Stomach (tissue), 8 donors: ENCODE measurements at regions not wholly inside any gene's neighbourhood (a gene's known extent, or its start where the extent isn't known, plus 50 kb on each side); places are given as distances from the start of the nearest gene placed in this dataset.

ENCODE experiments used
- DNase-seq, 2 donors: peaks; one replicate each; pipeline versions ENCODE4 v3.0.0 to v3.0.0-alpha.2; 2013 to 2019
- H3K27ac ChIP-seq, 5 donors: fragments of 200-600 bp in 4 of 5; sonication (generic) in 4 of 5; one replicate each; pipeline ENCODE4 v1.5.1; 2013 to 2019; ENCODE audit warnings: mild to moderate bottlenecking in 1 of 5, moderate library complexity in 1 of 5
- H3K27me3 ChIP-seq, 3 donors: fragments of 200-600 bp; sonication (generic); one replicate each; pipeline ENCODE4 v1.5.1; 2017 to 2019; ENCODE audit warnings: mixed run types in 1 of 3
- H3K36me3 ChIP-seq, 4 donors: fragments of 200-600 bp; sonication (generic); 1 replicate in 3 of 4; 2 replicates in 1 of 4; pipeline ENCODE4 v1.5.1; 2016 to 2019
- H3K4me1 ChIP-seq, 4 donors: fragments of 200-600 bp; sonication (generic); one replicate each; pipeline ENCODE4 v1.5.1; 2016 to 2019
- H3K4me3 ChIP-seq, 4 donors: fragments of 200-600 bp; sonication (generic) in 3 of 4; one replicate each; pipeline ENCODE4 v1.5.1; 2016 to 2019; ENCODE audit warnings: mild to moderate bottlenecking in 1 of 4
- H3K9me3 ChIP-seq, 4 donors: fragments of 200-600 bp; sonication (generic); one replicate each; pipeline ENCODE4 v1.5.1; 2016 to 2019
- EP300 ChIP-seq: sonication (generic); formaldehyde crosslinking; IDR thresholded peaks from one replicate; pipeline ENCODE4 v1.6.1; 2017; ENCODE audit warnings: antibody characterized with exemption
- POLR2A ChIP-seq, 4 donors: fragments of 450-650 bp; IDR thresholded peaks; one replicate each; pipeline ENCODE4 v1.6.1; 2016; ENCODE audit warnings: antibody characterized with exemption in 4 of 4, control low read depth in 2 of 4, mild to moderate bottlenecking in 1 of 4, moderate library complexity in 1 of 4
- POLR2AphosphoS5 ChIP-seq, 3 donors: sonication (generic); formaldehyde crosslinking; IDR thresholded peaks; one replicate each; pipeline ENCODE4 v1.6.1; 2016; ENCODE audit warnings: antibody characterized with exemption in 3 of 3
- WGBS, 5 donors: extraction: QIAGEN DNeasy Blood & Tissue Kit in 3 of 5; methylation state at CpG; one replicate each; pipeline versions ENCODE4 v1.1.5 to v1.1.7; 2013 to 2018; 5-methylcytosine and 5-hydroxymethylcytosine counted together
- intact Hi-C: fragments of 100-400 bp; cut with DNase I; formaldehyde crosslinking; loops from one replicate; pipeline ENCODE4 v1.15.1; 2023; ENCODE audit warnings: low total_unique reads
- TF ChIP-seq, protein P1 (sequence below), 7 experiments: fragments of 450-650 bp in 4 of 7; fragments of 200-600 bp in 3 of 7; sonication (generic) in 3 of 7; IDR thresholded peaks; one replicate each; pipeline ENCODE4 v1.5.1; 2016 to 2019; ENCODE audit warnings: antibody characterized with exemption in 7 of 7, control low read depth in 2 of 7, mild to moderate bottlenecking in 1 of 7
- donor health status: healthy with polysubstance abuse.
- donor health status: Bipolar disorder and iron deficiency.
- donor health status: healthy.

DNA sequence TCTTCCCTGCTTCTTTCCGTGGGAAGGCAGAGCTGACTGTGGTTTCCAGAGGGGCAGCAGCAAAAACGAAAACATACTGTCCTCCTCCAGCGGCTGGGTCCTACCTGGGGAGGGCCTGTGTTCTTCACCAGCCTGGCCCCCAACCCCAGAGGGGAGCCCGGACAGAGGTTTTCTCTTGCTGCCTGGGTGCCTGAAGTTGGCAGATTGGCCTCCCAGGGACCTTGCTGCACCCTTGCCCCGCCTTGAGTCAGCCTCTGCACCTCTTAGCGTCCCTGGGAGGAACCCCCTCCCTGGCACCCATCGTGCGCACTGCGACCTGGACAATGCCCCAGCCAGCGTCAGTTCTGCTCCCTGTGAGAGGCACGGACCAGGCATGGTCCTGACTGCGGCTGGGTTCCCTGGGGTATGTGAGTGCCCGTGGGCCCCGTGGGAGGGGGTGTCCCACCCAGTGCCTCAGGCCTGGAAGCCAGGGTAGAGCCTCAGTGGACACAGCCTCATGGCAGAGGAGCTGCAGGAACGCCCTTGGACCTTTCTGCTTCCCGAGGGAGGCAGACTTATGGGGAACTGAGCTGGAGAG is 56.8 kb upstream of the PRR23E start:
- H3K4me1 ChIP-seq, result peaks cover 13 to 48% (median 39%) of the 10 kb centered on the region in 4 donors
- WGBS, 5 donors, result 36 to 86% (median 70%) methylated on average over 5 to 16 of the region's 16 CpGs
- peak overlapping the region in 1 of 4 donors; percentile 31 for H3K4me3 ChIP-seq
- H3K27me3 ChIP-seq, result peaks cover 0 to 59% (median 28%) of the 10 kb centered on the region in 3 donors
- intact Hi-C loops, result no loop called here
- no peak for DNase-seq
- TF ChIP-seq, protein P1, sequence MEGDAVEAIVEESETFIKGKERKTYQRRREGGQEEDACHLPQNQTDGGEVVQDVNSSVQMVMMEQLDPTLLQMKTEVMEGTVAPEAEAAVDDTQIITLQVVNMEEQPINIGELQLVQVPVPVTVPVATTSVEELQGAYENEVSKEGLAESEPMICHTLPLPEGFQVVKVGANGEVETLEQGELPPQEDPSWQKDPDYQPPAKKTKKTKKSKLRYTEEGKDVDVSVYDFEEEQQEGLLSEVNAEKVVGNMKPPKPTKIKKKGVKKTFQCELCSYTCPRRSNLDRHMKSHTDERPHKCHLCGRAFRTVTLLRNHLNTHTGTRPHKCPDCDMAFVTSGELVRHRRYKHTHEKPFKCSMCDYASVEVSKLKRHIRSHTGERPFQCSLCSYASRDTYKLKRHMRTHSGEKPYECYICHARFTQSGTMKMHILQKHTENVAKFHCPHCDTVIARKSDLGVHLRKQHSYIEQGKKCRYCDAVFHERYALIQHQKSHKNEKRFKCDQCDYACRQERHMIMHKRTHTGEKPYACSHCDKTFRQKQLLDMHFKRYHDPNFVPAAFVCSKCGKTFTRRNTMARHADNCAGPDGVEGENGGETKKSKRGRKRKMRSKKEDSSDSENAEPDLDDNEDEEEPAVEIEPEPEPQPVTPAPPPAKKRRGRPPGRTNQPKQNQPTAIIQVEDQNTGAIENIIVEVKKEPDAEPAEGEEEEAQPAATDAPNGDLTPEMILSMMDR (IDR thresholded peaks at IDR 0.05), result no peak
- TF ChIP-seq EP300 (no peak), POLR2AphosphoS5 (IDR thresholded peaks at IDR 0.05) (no peak), POLR2A (IDR thresholded peaks at IDR 0.05) (no peak)
- H3K36me3 ChIP-seq, result no peaks in the 10 kb centered on the region
- peak overlapping the region in 2 of 5 donors; percentile 3 to 49 for H3K27ac ChIP-seq
- H3K9me3 ChIP-seq, result no peaks in the 10 kb centered on the region

DNA sequence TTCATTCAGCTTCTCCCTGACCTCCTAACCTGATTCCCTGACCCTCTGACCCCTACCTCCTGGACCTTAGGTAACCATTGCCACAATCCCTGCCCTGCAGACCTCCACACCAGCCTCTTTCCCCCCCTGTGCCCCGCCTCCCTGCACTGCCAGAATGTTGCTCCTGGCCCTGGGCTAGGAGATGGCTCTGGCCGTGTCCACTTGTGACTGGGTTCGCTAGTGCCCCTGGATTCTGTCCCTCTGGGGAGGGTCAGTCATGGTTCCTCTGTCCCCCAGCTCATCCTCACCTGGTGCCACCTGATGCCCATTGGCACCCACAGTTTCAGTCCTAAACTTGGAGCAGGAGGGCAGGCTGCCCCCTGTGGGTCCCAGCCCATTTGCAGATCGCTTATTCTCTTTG is 56.2 kb upstream of the PRR23E start:
- Histone ChIP-seq H3K9me3 (no peaks in the 10 kb centered on the region), H3K4me3 (no peak overlapping the region), H3K36me3 (no peaks in the 10 kb centered on the region), H3K4me1 (peaks cover 13 to 49% (median 37%) of the 10 kb centered on the region in 4 donors), H3K27ac (no peak overlapping the region), H3K27me3 (peaks cover 0 to 53% (median 28%) of the 10 kb centered on the region in 3 donors)
- TF ChIP-seq POLR2AphosphoS5 (IDR thresholded peaks at IDR 0.05) (no peak), EP300 (no peak), POLR2A (IDR thresholded peaks at IDR 0.05) (no peak)
- TF ChIP-seq, protein P1 (IDR thresholded peaks at IDR 0.05), result no peak
- WGBS, 5 donors, result 85 to 97% (median 93%) methylated on average over 4 of the region's 4 CpGs
- DNase-seq, result no peak
- intact Hi-C loops, result no loop called here

DNA sequence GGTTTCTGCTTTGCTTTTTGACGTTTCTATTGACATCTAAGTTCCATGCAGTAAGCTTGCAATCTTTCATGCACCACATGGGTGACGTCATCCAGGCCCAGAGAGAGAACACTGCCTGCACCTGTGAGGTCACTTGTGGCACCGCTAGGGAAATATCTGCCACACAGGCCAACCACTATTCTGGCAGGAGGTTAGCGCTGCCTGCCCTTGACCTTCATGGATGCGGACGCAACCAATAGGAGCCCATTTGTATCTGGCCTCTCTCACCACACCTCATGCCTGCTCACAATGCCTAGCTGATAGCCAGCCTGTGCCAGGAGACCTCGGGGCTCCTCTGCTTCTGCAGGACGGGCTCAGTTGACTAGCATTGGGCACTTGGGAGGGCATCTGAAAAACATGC is 55.8 kb upstream of the PRR23E start:
- Histone ChIP-seq H3K9me3 (no peaks in the 10 kb centered on the region), H3K27ac (no peak overlapping the region), H3K4me3 (no peak overlapping the region), H3K27me3 (peaks cover 0 to 49% (median 28%) of the 10 kb centered on the region in 3 donors), H3K4me1 (peaks cover 13 to 51% (median 37%) of the 10 kb centered on the region in 4 donors), H3K36me3 (no peaks in the 10 kb centered on the region)
- intact Hi-C loops, result no loop called here
- 66 to 78% (median 76%) methylated on average over 5 to 8 of the region's 8 CpGs for WGBS, 5 donors
- TF ChIP-seq EP300 (no peak), POLR2A (IDR thresholded peaks at IDR 0.05) (no peak), POLR2AphosphoS5 (IDR thresholded peaks at IDR 0.05) (no peak)
- TF ChIP-seq, protein P1 (IDR thresholded peaks at IDR 0.05), result no peak
- peak in 1 of 2 donors; percentile 50 for DNase-seq

DNA sequence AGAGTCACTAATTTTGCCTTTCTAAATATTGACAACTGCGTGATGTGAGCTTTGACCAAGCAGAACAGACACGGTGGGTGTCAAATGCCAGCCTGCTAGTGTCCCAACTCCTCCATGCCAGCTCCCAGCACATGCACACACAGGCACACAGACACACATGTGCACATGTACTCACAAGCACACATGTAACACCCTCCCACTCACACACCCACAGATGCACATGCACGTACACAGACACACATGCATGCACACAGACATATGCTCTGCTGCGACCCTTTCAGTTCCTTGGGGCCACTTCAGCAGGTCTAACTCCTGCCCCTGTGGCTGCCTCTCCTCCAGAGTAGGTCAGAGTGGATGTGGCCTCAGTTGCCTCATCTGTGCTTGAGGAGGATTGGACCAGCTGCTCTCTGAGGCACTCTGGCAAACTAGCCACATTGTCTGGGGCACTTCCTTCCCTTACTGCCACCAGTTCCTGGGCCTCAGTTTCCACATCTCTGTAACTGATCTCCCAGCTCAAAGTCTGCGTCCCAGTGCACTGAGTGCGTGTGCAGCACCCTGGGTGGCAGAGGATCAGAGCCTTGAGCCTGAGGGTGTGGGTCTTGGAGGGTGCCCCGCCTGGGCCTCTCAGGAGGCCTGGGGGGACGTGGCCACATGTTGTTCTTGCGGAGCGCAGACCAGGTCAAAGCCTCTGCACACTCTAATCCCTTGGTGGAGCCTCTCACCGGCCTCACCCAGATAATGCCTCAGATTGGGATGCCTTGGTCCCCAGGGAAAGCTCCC is 55.0 kb upstream of the PRR23E start:
- intact Hi-C loops, result no loop called here
- WGBS, 5 donors, result 69 to 79% (median 72%) methylated on average over 6 to 11 of the region's 11 CpGs
- no peaks in the 10 kb centered on the region for H3K9me3 ChIP-seq
- H3K4me1 ChIP-seq, result peaks cover 13 to 58% (median 43%) of the 10 kb centered on the region in 4 donors
- H3K27ac ChIP-seq, result no peak overlapping the region
- TF ChIP-seq, protein P1 (IDR thresholded peaks at IDR 0.05), result no peak
- TF ChIP-seq POLR2A (IDR thresholded peaks at IDR 0.05) (no peak), POLR2AphosphoS5 (IDR thresholded peaks at IDR 0.05) (no peak), EP300 (no peak)
- H3K4me3 ChIP-seq, result no peak overlapping the region
- H3K36me3 ChIP-seq, result no peaks in the 10 kb centered on the region
- no peak for DNase-seq
- peaks cover 0 to 41% (median 28%) of the 10 kb centered on the region in 3 donors for H3K27me3 ChIP-seq
